ENCODE measurements at regions not wholly inside any gene's neighbourhood (a gene's known extent, or its start where the extent isn't known, plus 50 kb on each side); places are given as distances from the start of the nearest gene placed in this dataset.

- TF ChIP-seq EZH2 (IDR thresholded peaks at IDR 0.05; ENCODE audit: low read length, missing control alignments) = no peak
- no peak for TF ChIP-seq CTCF (conservative IDR thresholded peaks at IDR 0.05 in 1 of 2, IDR thresholded peaks at IDR 0.05 in 1 of 2; ENCODE audit: low read depth in 1 of 2, low read length in 2 of 2)
Observed at GRCh38 chr4:82172186-82172585, 201.6 kb downstream of the HNRNPD start.
